ENCODE measurements at regions not wholly inside any gene's neighbourhood (a gene's known extent, or its start where the extent isn't known, plus 50 kb on each side); places are given as distances from the start of the nearest gene placed in this dataset.
A peak's percentile ranks its signal among the peaks of the same experiment; 100 is the strongest.

GRCh38 chrX:130974323-130974722, 71.3 kb upstream of the ENOX2 start:
- DNase-seq, result peak; percentile 14

- no peak for DNase-seq
These were observed 72.9 kb upstream of the ENOX2 start for GRCh38 chrX:130975947-130976346.

DNA sequence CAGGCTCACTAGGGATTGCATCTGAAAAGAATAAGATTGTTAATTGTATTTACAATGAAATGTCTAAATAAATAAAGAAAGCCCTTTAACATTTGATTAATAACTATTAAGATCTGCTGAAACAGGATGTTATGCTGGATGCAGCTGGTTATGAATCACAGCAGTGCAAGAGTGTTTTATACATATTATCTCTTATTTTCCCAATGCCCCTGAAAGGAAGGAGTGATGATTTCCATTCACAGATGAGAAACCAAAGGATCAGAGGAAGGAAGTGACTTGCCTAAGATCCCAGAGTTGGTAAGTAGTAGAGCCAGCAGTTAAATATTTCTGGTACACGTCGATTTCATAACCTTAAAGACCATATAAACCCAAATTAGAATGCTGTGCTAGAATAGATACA, 76.3 kb upstream of the ARHGAP36 start:
- no peak for DNase-seq

DNA sequence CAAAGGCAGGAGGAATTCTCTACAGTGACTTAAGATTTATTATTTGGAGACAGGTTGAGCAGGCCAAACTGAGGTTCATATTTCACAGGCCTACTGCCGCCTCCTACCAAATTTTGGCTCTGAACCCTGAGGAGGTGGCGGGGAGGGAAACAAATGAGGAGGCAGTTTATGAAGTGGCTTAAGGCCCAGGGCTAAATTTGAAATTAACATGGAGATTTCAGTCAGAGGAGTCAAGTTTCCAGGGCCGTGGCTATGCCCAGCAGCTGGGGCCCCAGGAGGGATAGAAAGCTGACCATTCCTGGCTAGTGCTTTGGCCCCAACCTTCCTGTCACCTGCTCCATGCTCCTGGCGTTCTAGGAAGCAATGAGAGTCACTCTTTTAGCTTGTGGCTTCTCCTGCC, 73.4 kb upstream of the ARHGAP36 start:
- no peak for DNase-seq

GRCh38 chrX:130987241-130987640, 70.9 kb upstream of the ARHGAP36 start:
- no peak for DNase-seq

GRCh38 chrX:130990723-130991122, 67.4 kb upstream of the ARHGAP36 start:
- DNase-seq, result no peak

DNA sequence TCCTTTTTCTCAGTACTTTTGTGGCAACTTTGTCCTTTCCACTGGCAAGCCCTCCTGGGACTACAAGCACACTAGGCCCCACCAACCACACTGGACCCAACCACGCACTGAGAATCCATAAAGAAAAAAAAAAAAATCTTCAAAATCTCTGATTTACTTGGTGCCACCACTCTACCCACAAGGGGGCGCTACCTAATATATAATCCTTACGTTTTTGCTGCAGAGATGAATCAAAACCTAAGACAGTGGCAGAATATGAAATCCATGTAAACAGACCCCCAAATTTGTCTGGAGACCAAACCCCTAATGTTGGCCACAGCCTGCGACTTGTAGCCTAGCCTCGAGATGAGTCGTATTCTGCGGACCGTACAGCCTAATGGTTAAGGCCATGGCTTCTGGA, 63.5 kb upstream of the ARHGAP36 start:
- no peak for DNase-seq

DNA sequence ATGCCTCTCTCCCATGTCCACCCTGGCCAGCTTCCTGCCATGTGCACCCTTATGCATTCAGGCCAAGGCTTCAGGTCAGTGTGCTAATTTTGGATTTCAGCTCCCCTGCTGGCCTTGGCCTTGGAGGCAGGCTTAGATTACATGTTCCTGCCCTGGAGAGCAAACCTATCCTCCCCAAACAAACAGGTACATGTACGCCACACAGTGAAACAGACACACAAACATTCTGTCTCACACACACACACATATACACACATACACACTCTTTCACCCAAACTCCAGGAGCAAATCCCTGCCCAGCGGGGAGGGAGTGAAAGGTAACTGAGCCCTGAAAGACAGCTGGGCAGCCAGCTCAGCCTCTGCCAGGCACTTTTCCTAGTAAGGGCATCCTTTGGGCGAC, 62.7 kb upstream of the ARHGAP36 start:
- no peak for DNase-seq

GRCh38 chrX:130997314-130997713, 60.8 kb upstream of the ARHGAP36 start:
- DNase-seq, result no peak

GRCh38 chrX:130999360-130999759, 58.8 kb upstream of the ARHGAP36 start:
- no peak for DNase-seq

All from T1000 (cell line).